GM21447 (cell line): ENCODE measurements at regions not wholly inside any gene's neighbourhood (a gene's known extent, or its start where the extent isn't known, plus 50 kb on each side); places are given as distances from the start of the nearest gene placed in this dataset.
"Not testable (repeated sequence)": the region's sequence is repeated elsewhere in the genome, so short reads cannot be mapped to it uniquely, and the experiment has no call there.

ENCODE experiments used
- ATAC-seq: cut with Tn5 transposase; IDR thresholded peaks from one replicate; pipeline ENCODE4 v1.9.1; 2021; ENCODE audit not compliant: unreplicated experiment

GRCh38 chr5:96320797-96321196 is 112.3 kb downstream of the PCSK1 start:
- ATAC-seq = no peak

GRCh38 chr5:96319981-96320739 is 112.9 kb downstream of the PCSK1 start:
- ATAC-seq = not testable (repeated sequence)

DNA sequence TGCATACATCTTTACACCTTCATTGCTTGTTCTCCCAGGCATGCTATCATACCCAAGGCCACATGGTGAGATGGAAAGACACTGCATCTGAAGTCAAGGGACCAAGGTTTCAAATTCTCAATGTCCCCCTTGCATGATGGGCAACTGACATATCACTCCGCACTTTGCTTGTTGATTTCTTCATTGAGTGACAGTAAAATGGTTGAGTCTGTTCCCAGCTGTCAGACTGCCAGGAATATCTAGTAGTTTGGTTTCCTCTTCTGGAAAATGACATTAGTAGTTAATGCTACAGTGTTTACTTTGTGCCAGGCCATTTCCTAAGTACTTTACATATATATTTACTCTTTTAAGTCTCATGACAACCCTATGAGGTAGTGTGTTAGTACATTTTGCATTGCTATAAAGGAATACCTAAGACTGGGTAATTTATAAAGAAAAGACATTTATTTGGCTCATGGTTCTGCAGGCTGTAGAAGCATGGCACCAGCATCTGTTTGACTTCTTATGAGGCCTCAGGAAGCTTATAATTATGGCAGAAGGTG is 114.4 kb downstream of the PCSK1 start:
- ATAC-seq = no peak

DNA sequence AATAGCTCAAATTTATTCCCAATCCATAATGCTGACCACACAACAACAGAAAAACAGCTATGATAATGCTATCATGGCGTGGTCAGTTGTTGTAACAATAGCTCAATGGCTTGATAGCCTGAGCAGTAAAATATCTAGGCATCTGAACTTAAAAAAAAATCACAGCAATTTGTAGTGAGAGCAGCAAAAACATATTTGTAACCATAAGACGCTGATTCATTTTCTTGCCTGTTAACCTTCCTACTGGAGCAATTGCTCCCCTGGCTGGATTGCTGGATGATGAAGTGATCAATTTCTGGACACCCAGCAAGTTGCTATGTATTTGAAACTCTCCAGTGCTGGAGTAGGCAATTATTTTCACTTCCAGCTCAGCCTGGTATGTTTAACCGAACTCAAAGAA is 115.1 kb downstream of the PCSK1 start:
- ATAC-seq = no peak

- ATAC-seq = no peak
Observed at GRCh38 chr5:96316487-96316886, 116.6 kb downstream of the PCSK1 start.

GRCh38 chr5:96316017-96316416 is 117.0 kb downstream of the PCSK1 start:
- no peak for ATAC-seq

GRCh38 chr5:96315431-96315830 is 117.6 kb downstream of the PCSK1 start:
- peak; percentile 65 for ATAC-seq

- ATAC-seq = no peak
Observed at GRCh38 chr5:96312383-96312782, 120.7 kb downstream of the PCSK1 start.

GRCh38 chr5:96307047-96307446 is 126.0 kb downstream of the PCSK1 start:
- ATAC-seq = not testable (repeated sequence)

DNA sequence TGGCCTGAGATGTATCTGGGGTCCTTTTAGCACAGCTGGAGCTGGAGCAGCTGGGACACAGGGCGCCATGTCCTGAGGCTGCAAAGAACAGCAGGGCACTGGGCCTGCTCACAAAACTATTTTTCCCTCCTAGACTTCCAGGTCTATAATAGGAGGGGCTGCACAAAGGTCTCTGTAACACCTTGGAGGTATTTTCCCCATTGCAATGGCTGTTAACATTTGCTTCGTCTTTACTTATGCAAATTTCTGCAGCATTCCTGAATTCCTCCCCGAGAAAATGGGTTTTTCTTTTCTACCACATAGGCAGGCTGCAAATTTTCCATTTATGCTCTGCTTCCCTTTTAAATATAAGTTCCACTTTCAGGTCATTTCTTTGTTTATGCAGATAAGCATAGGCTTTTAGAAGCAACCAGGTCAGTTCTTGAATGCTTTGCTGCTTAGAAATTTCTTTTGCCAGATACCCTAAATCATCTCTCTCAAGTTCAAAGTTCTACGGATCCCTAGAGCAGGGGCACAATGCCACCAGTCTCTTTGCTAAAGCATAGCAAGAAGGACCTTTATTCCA is 130.8 kb downstream of the PCSK1 start:
- ATAC-seq = no peak

GRCh38 chr5:96300976-96301375 is 132.1 kb downstream of the PCSK1 start:
- ATAC-seq = no peak

GRCh38 chr5:96297867-96298266 is 135.2 kb downstream of the PCSK1 start:
- ATAC-seq = no peak

- no peak for ATAC-seq
Observed at GRCh38 chr5:96297290-96297689, 135.8 kb downstream of the PCSK1 start.

DNA sequence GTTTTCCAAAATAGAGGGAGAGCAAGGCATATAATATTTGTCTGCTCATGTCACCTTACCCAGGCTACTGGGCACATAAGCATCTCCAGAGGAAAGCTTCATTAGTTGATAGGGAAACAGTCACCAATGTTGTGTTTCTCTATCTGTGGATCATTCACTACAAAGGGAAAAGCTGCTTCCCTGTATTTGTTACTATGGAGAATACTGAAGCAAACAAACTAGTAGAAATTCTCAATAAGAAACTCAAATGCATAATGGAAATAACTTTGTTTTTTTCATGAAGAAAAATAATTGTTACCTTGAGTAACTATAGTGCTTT is 138.2 kb downstream of the PCSK1 start:
- ATAC-seq = no peak

GRCh38 chr5:96293966-96294883 is 138.8 kb downstream of the PCSK1 start:
- ATAC-seq = no peak

DNA sequence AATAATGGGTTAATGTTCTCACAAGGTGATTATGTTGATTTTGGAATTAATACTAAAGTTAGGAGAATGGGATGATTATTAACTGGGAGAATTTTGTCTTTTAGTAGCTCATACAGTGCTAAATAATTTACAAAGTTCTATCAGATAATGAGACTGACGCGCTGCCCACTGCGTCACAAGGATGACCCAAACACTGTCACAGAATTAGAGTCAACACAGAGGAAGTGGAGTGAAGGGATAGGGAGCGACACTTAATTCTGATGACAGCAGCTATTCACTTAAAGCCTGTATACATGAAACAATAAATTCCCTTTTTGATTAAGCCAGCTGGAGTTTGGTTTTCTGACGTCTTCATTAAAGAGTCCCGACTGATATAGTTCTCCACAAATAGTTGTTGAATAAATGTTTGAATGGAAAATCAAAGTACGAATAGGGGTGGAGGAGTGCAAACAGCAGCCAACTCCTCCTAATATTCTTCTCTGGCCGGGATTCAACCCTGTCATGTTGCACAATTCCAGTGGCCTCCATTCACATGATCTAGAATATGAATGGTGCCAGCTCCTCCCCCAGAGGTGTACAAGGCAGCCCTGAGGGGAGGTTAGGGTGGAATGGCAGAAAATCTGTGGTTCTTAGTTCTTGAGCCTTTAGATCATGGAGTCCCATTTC is 140.3 kb downstream of the PCSK1 start:
- ATAC-seq = no peak

GRCh38 chr5:96289287-96289686 is 143.8 kb downstream of the PCSK1 start:
- ATAC-seq = not testable (repeated sequence)

GRCh38 chr5:96288845-96289185 is 144.2 kb downstream of the PCSK1 start:
- no peak for ATAC-seq

DNA sequence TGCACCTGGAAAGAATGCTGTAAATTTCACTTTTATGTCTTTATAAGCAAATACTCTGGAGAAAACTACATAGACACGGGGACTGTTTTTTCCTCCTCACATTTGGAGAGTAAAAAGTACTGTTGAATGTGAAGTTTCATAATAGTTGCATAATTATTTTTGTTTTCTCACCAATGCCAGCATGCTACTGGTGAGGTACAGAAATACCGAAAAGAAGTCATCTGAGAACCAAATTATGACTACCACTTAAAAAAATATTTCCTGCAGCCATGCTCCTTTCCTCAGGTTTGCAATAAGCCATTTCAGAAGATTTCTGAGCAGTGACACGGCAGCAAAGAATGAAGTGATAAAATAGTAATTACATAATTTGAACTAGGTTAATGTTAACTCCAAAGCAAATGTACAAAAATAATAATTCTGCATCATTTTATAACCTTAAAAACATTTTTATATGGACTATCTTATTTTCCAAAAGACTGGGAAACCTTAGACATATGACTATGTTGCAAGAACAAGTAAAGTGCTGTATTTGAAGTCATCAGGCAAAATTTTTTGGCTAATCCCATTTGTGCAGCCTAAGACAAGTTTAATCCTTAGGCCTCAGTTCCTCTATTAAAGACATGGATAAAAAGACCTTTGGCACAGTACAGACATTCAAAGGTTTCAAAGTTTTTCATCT is 144.7 kb downstream of the PCSK1 start:
- no peak for ATAC-seq

DNA sequence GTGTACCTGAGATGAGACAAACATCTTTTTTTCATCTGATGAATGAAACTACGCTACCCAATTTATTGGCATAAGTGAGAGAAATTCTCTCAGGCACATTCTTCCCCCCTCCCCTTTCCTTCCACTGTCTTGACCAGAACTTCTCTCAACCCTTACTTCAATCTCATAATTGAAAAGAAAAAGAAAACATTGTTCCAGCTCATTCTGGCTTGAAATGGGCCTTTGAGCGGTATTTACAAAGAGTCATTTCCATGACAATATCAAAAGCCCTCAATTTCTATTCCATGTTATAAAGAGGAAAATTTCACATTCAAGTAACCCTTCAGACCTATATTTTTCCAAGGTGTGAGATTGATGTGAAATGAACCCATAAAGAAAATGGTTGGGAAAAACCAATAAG is 145.9 kb downstream of the PCSK1 start:
- no peak for ATAC-seq

DNA sequence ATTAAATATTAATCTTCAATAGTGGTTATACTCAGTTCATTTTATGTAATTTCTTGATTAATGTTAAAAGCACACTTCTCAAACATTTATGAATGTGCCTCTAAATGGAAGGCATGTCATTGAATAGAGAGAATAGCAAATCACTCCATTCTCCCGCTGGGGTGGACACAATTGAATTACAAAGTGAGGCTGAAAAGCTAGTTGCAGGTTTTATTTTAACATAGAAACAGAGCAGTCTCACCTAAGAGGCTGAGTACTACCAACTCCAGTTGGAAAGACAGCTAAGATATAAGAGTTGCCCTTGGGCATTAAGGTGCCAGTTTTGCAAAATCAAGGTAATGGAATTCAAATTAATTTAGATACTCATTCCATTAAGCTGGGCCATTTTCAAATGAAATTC is 147.2 kb downstream of the PCSK1 start:
- ATAC-seq = no peak
